ENCODE measurements at regions not wholly inside any gene's neighbourhood (a gene's known extent, or its start where the extent isn't known, plus 50 kb on each side); places are given as distances from the start of the nearest gene placed in this dataset.

DNA sequence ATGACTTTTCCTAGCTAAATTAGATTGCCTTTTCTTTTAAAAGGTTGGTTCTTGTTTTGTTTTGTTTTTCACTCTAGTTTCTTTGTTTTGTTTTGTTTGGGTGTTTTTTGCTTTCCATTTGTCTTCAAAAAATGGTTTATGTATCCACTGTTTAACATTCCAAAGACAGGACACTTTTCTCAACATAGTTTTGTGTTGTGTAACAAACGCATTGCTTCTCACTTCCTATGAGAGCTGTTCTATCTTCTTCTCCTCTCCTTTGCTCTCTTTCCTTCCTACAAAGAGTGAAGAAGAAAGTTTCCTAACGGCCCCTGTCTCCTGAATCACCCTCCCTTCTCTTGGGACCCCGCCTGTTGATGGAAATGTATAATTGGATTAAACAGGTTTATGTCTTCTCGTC is 539.7 kb downstream of the ACTL7B start:
- no peak for TF ChIP-seq ZFX (IDR thresholded peaks at IDR 0.05; ENCODE audit: borderline replicate concordance)
- TF ChIP-seq, protein P1, sequence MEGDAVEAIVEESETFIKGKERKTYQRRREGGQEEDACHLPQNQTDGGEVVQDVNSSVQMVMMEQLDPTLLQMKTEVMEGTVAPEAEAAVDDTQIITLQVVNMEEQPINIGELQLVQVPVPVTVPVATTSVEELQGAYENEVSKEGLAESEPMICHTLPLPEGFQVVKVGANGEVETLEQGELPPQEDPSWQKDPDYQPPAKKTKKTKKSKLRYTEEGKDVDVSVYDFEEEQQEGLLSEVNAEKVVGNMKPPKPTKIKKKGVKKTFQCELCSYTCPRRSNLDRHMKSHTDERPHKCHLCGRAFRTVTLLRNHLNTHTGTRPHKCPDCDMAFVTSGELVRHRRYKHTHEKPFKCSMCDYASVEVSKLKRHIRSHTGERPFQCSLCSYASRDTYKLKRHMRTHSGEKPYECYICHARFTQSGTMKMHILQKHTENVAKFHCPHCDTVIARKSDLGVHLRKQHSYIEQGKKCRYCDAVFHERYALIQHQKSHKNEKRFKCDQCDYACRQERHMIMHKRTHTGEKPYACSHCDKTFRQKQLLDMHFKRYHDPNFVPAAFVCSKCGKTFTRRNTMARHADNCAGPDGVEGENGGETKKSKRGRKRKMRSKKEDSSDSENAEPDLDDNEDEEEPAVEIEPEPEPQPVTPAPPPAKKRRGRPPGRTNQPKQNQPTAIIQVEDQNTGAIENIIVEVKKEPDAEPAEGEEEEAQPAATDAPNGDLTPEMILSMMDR (IDR thresholded peaks at IDR 0.05), result no peak
- no peak overlapping the region for H3K27ac ChIP-seq

DNA sequence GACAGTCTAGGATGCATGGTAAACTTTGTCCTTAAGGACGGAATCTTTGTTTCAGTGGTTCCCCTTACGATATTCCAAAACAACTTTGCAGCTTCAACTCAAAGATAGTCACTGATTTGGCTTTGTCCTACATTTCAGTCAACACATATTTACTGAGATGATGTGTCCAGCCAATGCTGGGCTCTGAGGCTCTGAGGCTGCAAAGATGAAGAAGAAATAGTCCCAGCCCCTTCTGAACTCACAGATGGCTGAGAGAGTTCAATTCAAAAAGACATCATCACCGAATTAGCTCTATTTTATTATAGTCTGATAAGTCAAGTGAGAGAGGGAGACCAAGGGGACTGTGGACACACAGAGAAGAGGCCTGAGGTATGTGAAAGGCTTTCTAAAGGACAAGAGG is 544.0 kb downstream of the ACTL7B start:
- H3K27ac ChIP-seq, result no peak overlapping the region
- no peak for TF ChIP-seq ZFX (IDR thresholded peaks at IDR 0.05; ENCODE audit: borderline replicate concordance)
- TF ChIP-seq, protein P1 (IDR thresholded peaks at IDR 0.05), result no peak

- H3K27ac ChIP-seq, result no peak overlapping the region
- TF ChIP-seq ZFX (IDR thresholded peaks at IDR 0.05; ENCODE audit: borderline replicate concordance), result no peak
- TF ChIP-seq, protein P1 (IDR thresholded peaks at IDR 0.05), result no peak
These were observed 545.6 kb downstream of the ACTL7B start for GRCh38 chr9:108310202-108310601.

DNA sequence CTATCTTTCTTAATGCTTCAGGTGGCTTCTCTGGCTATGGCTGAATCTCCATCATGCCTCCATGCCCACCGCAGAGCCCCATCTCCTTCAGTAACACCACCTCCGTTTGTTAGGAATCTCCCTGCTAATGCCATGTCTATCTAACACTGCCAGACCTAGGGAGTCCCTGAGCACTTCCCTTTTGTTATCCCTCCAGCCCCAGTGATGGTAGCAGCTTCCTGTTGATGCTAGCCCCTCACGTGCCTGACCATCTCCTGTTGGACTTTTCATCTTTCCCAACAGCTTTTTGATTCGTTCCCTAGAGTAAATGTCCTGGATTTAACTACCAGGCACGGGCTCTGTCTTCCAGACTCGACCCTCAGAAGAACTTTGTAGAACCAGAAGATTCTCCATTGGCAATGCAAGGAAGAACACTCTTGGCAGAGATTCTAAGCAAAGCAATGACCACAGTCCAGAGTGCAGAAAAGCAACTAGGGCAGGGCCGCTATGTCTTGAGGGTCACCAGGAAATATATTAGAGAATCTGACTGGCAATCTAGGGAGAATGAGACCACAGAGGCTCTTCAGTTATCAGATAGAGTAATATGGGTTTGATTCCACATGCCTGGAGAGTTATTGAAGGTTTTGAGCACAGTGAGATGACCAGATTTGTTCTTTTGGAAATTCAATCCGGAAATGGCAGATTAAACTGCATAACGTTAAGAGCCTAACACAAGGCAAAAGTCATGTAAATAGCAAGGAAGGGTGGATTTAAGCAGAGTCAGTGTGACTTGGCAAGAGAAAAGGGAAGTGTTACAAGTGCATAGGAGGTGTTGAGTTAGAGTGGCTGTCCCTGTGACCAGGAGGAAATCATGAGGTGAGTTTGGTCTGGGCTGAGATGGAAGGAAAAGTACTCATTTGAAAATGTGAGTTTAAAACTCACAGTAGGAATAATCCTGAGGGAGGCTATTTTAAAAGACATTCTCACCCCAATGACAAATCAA is 555.2 kb downstream of the ACTL7B start:
- H3K27ac ChIP-seq, result no peak overlapping the region

DNA sequence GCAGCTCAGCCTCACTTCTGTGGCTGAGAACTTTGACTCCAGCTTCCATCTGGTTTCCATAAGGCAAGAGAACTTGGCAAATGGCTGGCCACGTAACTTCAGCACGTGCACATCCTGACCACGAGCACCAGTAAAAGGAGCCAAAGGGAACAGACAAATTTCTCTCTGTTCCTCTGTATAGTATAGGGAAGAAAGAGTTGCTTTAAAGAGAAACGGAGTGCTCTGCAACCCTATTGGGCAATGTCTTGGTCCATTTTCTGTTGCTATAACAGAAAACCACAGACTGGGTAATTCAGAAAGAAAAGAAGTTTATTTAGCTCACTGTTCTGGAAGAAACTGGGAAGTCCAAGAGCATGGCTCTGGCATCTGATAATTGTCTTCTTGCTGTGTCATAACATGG is 558.7 kb downstream of the ACTL7B start:
- TF ChIP-seq, protein P1 (IDR thresholded peaks at IDR 0.05), result no peak
- no peak for TF ChIP-seq ZFX (IDR thresholded peaks at IDR 0.05; ENCODE audit: borderline replicate concordance)
- no peak overlapping the region for H3K27ac ChIP-seq

More for the DNA sequence above, 555.2 kb downstream of the ACTL7B start:
- TF ChIP-seq, protein P1 (IDR thresholded peaks at IDR 0.05), result no peak
- TF ChIP-seq ZFX (IDR thresholded peaks at IDR 0.05; ENCODE audit: borderline replicate concordance), result no peak

GRCh38 chr9:108296056-108296455 is 559.7 kb downstream of the ACTL7B start:
- TF ChIP-seq ZFX (IDR thresholded peaks at IDR 0.05; ENCODE audit: borderline replicate concordance), result no peak
- TF ChIP-seq, protein P1 (IDR thresholded peaks at IDR 0.05), result no peak
- H3K27ac ChIP-seq, result no peak overlapping the region

DNA sequence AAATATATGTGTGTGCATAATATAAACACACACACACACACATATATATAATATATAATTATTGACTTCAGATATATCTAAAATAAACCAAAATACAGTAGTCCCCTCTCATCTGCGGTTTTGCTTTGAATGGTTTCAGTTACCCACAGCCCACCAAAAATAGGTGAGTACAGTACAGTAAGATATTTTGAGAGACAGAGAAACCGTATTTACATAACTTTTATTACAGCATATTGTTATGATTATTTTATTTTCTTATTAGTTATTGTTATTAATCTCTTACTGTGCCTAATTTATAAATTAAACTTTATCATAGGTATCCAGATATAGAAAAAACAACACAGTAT is 564.2 kb downstream of the ACTL7B start:
- TF ChIP-seq, protein P1 (IDR thresholded peaks at IDR 0.05), result no peak
- no peak for TF ChIP-seq ZFX (IDR thresholded peaks at IDR 0.05; ENCODE audit: borderline replicate concordance)
- H3K27ac ChIP-seq, result no peak overlapping the region

Measured in 22Rv1 (cell line).